Eye (tissue), 1 donor: ENCODE measurements at regions not wholly inside any gene's neighbourhood (a gene's known extent, or its start where the extent isn't known, plus 50 kb on each side); places are given as distances from the start of the nearest gene placed in this dataset.

Source experiments
- DNase-seq: peaks from one replicate; pipeline ENCODE4 v3.0.0-alpha.2; 2015

GRCh38 chr7:128168667-128169210, 72.3 kb upstream of the LEP start:
- peak; percentile 88 for DNase-seq

GRCh38 chr7:128170461-128170860, 70.6 kb upstream of the LEP start:
- no peak for DNase-seq

GRCh38 chr7:128171342-128171918, 69.6 kb upstream of the LEP start:
- no peak for DNase-seq

GRCh38 chr7:128172151-128172550, 68.9 kb upstream of the LEP start:
- no peak for DNase-seq

GRCh38 chr7:128172963-128173362, 68.1 kb upstream of the LEP start:
- DNase-seq, result no peak

GRCh38 chr7:128174386-128174785, 66.7 kb upstream of the LEP start:
- DNase-seq, result no peak

- DNase-seq, result no peak
Observed at GRCh38 chr7:128176696-128177095, 64.4 kb upstream of the LEP start.

GRCh38 chr7:128177768-128178550, 63.1 kb upstream of the LEP start:
- DNase-seq, result no peak

GRCh38 chr7:128178611-128179010, 62.5 kb upstream of the LEP start:
- DNase-seq, result no peak

GRCh38 chr7:128188396-128189230, 52.5 kb upstream of the LEP start:
- DNase-seq, result no peak

GRCh38 chr7:128189231-128189930, 51.7 kb upstream of the LEP start:
- no peak for DNase-seq

- DNase-seq, result peak; percentile 66
Observed at GRCh38 chr7:128190051-128190647, 50.9 kb upstream of the LEP start.

- no peak for DNase-seq
Observed at GRCh38 chr7:128191136-128191844, 49.8 kb upstream of the LEP start.
